Gastrocnemius medialis (tissue), 4 donors: ENCODE measurements at regions not wholly inside any gene's neighbourhood (a gene's known extent, or its start where the extent isn't known, plus 50 kb on each side); places are given as distances from the start of the nearest gene placed in this dataset.

Experiments used
- POLR2A ChIP-seq, 2 donors: fragments of 450-650 bp; IDR thresholded peaks; one replicate each; pipeline ENCODE4 v1.6.1; 2017; ENCODE audit warnings: antibody characterized with exemption in 2 of 2, mild to moderate bottlenecking in 2 of 2, moderate library complexity in 2 of 2
- TF ChIP-seq, protein P1 (sequence below), 5 experiments: fragments of 450-650 bp in 3 of 5; fragments of 200-600 bp in 2 of 5; sonication (generic) in 2 of 5; IDR thresholded peaks in 4 of 5; conservative IDR thresholded peaks in 1 of 5; 1 replicate in 4 of 5; 2 replicates in 1 of 5; pipeline ENCODE4 v1.5.1; 2016 to 2019; ENCODE audit warnings: antibody characterized with exemption in 5 of 5, mild to moderate bottlenecking in 3 of 5, moderate library complexity in 3 of 5

DNA sequence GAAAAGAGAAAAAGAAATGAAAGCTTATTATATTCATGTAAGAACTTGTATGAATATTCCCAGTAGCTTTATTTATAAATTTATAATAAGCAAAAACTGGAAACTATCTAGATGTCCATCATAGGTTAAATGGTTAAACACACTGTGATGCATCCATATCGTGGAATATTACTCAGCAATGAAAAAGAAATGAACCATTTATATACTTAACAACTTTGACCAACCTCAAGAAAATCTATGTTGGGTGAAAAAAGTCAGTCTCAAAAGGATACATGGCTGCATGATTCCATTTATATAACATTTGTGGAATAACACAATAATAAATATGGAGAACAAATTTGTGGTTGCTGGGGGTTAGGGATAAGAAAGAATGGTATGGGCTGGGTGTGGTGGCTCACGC lies 713.0 kb upstream of the SGO1 start:
- TF ChIP-seq, protein P1, sequence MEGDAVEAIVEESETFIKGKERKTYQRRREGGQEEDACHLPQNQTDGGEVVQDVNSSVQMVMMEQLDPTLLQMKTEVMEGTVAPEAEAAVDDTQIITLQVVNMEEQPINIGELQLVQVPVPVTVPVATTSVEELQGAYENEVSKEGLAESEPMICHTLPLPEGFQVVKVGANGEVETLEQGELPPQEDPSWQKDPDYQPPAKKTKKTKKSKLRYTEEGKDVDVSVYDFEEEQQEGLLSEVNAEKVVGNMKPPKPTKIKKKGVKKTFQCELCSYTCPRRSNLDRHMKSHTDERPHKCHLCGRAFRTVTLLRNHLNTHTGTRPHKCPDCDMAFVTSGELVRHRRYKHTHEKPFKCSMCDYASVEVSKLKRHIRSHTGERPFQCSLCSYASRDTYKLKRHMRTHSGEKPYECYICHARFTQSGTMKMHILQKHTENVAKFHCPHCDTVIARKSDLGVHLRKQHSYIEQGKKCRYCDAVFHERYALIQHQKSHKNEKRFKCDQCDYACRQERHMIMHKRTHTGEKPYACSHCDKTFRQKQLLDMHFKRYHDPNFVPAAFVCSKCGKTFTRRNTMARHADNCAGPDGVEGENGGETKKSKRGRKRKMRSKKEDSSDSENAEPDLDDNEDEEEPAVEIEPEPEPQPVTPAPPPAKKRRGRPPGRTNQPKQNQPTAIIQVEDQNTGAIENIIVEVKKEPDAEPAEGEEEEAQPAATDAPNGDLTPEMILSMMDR (IDR thresholded peaks at IDR 0.05 in 4 of 5, conservative IDR thresholded peaks at IDR 0.05 in 1 of 5): no peak
- TF ChIP-seq POLR2A (IDR thresholded peaks at IDR 0.05): no peak
